Gastroesophageal sphincter (tissue), 4 donors: ENCODE measurements at regions not wholly inside any gene's neighbourhood (a gene's known extent, or its start where the extent isn't known, plus 50 kb on each side); places are given as distances from the start of the nearest gene placed in this dataset.

Source experiments
- ATAC-seq: fragments of 150-250 bp; one replicate; pipeline ENCODE4 v1.9.1; 2016; ENCODE audit warnings: mild to moderate bottlenecking, moderate library complexity
- H3K27ac ChIP-seq, 4 donors: fragments of 200-600 bp; sonication (generic) in 3 of 4; 1 replicate in 3 of 4; 2 replicates in 1 of 4; pipeline ENCODE4 v1.5.1; 2016 to 2019
- H3K27me3 ChIP-seq: fragments of 200-600 bp; sonication (generic); one replicate; pipeline ENCODE4 v1.5.1; 2019
- H3K36me3 ChIP-seq, 2 donors: fragments of 200-600 bp; sonication (generic); one replicate each; pipeline ENCODE4 v1.5.1; 2019; ENCODE audit warnings: control low read depth in 1 of 2
- H3K4me1 ChIP-seq, 3 donors: fragments of 200-600 bp; sonication (generic); 1 replicate in 2 of 3; 2 replicates in 1 of 3; pipeline ENCODE4 v1.5.1; 2016 to 2019; ENCODE audit warnings: control low read depth in 2 of 3
- H3K4me3 ChIP-seq, 2 donors: fragments of 200-600 bp; sonication (generic); one replicate each; pipeline ENCODE4 v1.5.1; 2019; ENCODE audit warnings: mild to moderate bottlenecking in 1 of 2, moderate library complexity in 1 of 2
- H3K9me3 ChIP-seq, 3 donors: fragments of 200-600 bp; sonication (generic); one replicate each; pipeline ENCODE4 v1.5.1; 2017 to 2019; ENCODE audit warnings: control low read depth in 2 of 3
- EP300 ChIP-seq: sonication (generic); formaldehyde crosslinking; IDR thresholded peaks from one replicate; pipeline ENCODE4 v1.6.1; 2017; ENCODE audit warnings: antibody characterized with exemption, mild to moderate bottlenecking
- POLR2A ChIP-seq, 2 donors: fragments of 450-650 bp; IDR thresholded peaks; one replicate each; pipeline ENCODE4 v1.6.1; 2017; ENCODE audit warnings: antibody characterized with exemption in 2 of 2, mild to moderate bottlenecking in 2 of 2, moderate library complexity in 1 of 2
- POLR2AphosphoS5 ChIP-seq: sonication (generic); formaldehyde crosslinking; IDR thresholded peaks from one replicate; pipeline ENCODE4 v1.6.1; 2017; ENCODE audit warnings: antibody characterized with exemption
- WGBS, 2 donors: methylation state at CpG; one replicate each; pipeline ENCODE4 v1.1.5; 2018; ENCODE audit warnings: low coverage in 1 of 2; 5-methylcytosine and 5-hydroxymethylcytosine counted together
- TF ChIP-seq, protein P1 (sequence below), 4 experiments: fragments of 200-600 bp in 2 of 4; fragments of 450-650 bp in 2 of 4; sonication (generic) in 1 of 4; IDR thresholded peaks; one replicate each; pipeline ENCODE4 v1.5.1; 2017 to 2019; ENCODE audit warnings: antibody characterized with exemption in 4 of 4, mild to moderate bottlenecking in 2 of 4, moderate library complexity in 2 of 4

DNA sequence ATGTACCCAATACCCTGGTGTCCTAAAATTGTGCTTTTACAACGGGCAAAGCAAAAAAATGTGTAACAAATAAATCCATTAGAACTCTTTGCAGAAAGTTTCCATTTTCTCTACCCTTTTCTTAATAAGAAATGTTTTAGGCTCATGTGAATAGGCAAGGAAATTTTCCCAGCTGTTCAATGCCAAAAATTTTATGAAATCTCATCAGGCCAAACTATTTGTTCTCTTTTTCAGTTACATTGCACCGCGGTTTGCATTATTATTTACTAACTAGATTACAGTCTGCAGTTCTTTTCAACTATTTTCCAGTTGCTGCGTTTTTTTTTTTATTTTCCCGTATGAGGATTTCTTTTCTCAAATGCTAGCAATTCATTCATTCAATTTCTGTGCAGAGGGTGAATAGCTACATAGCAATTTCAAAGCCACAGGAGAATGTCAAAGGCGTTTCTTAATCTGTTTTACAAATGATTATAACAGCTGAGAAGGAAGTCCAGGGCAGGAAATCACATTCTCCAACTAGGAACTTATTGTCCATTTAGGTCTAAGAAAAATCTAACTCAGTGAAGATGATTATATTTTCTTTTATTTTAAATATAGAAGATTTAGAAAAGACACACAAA, 367.5 kb upstream of the MMADHC start:
- Histone ChIP-seq H3K9me3 (peaks cover 0 to 8% (median 0%) of the 10 kb centered on the region in 3 donors), H3K4me1 (no peaks in the 10 kb centered on the region), H3K36me3 (no peaks in the 10 kb centered on the region), H3K27ac (no peak overlapping the region), H3K27me3 (no peaks in the 10 kb centered on the region), H3K4me3 (no peak overlapping the region)
- no peak for ATAC-seq
- 54 to 65% methylated on average over 6 of the region's 6 CpGs for WGBS, 2 donors
- TF ChIP-seq POLR2AphosphoS5 (no peak), POLR2A (IDR thresholded peaks at IDR 0.05) (no peak), EP300 (no peak)
- TF ChIP-seq, protein P1, sequence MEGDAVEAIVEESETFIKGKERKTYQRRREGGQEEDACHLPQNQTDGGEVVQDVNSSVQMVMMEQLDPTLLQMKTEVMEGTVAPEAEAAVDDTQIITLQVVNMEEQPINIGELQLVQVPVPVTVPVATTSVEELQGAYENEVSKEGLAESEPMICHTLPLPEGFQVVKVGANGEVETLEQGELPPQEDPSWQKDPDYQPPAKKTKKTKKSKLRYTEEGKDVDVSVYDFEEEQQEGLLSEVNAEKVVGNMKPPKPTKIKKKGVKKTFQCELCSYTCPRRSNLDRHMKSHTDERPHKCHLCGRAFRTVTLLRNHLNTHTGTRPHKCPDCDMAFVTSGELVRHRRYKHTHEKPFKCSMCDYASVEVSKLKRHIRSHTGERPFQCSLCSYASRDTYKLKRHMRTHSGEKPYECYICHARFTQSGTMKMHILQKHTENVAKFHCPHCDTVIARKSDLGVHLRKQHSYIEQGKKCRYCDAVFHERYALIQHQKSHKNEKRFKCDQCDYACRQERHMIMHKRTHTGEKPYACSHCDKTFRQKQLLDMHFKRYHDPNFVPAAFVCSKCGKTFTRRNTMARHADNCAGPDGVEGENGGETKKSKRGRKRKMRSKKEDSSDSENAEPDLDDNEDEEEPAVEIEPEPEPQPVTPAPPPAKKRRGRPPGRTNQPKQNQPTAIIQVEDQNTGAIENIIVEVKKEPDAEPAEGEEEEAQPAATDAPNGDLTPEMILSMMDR (IDR thresholded peaks at IDR 0.05): no peak

DNA sequence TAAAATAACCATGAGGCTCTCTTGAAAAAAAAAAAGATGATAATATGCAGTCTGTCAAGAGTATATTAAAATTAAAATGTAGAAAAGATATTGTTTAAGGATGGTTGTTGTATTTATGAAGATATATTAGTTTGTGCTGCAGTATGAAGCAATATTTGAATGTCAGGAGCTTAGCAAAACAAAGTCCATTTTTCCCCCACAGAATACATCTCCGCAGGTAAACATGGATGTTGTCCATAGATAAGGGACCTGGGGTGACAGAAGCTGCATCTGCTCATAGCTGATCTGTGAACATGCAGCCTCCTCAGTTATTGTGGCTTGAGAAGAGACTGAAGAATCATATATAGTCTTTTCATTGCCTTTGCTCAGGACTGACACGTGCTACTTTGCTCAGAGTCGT, 366.1 kb upstream of the MMADHC start:
- WGBS, 2 donors: 73 to 86% methylated on average over 3 of the region's 3 CpGs
- no peaks in the 10 kb centered on the region for H3K4me1 ChIP-seq
- ATAC-seq: no peak
- TF ChIP-seq POLR2AphosphoS5: no peak
- no peak for TF ChIP-seq POLR2A (IDR thresholded peaks at IDR 0.05)
- TF ChIP-seq EP300: no peak
- TF ChIP-seq, protein P1 (IDR thresholded peaks at IDR 0.05): no peak
- H3K27ac ChIP-seq: no peak overlapping the region
- H3K36me3 ChIP-seq: no peaks in the 10 kb centered on the region
- no peaks in the 10 kb centered on the region for H3K27me3 ChIP-seq
- H3K9me3 ChIP-seq: no peaks in the 10 kb centered on the region
- H3K4me3 ChIP-seq: no peak overlapping the region

DNA sequence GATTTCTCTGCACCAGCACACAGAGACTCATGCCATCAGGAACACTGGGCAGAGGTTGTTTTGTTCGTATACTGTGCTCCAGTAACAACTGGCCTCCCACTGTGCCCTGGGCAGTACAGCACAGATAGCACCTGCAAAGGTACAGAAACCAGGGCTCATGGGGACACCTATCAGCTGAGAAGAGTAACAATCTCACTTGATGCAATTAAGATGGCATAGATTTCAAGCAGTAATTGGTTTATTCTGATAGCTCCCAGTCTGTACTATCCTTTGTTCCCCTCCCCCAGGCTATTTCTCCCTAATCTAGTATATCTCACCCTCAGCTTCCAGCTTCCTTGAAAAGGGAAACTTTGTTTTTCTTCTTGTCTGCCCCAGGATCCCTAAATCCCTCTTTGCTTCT, 343.9 kb upstream of the MMADHC start:
- Histone ChIP-seq H3K36me3 (no peaks in the 10 kb centered on the region), H3K27ac (no peak overlapping the region), H3K4me1 (no peaks in the 10 kb centered on the region), H3K4me3 (no peak overlapping the region), H3K9me3 (no peaks in the 10 kb centered on the region), H3K27me3 (no peaks in the 10 kb centered on the region)
- TF ChIP-seq POLR2A (IDR thresholded peaks at IDR 0.05) (no peak), POLR2AphosphoS5 (no peak), EP300 (no peak)
- TF ChIP-seq, protein P1 (IDR thresholded peaks at IDR 0.05): no peak
- 100% methylated on average over 1 of the region's 1 CpG; no CpG with 5 or more reads in 1 of the 2 donors for WGBS, 2 donors
- ATAC-seq: no peak

DNA sequence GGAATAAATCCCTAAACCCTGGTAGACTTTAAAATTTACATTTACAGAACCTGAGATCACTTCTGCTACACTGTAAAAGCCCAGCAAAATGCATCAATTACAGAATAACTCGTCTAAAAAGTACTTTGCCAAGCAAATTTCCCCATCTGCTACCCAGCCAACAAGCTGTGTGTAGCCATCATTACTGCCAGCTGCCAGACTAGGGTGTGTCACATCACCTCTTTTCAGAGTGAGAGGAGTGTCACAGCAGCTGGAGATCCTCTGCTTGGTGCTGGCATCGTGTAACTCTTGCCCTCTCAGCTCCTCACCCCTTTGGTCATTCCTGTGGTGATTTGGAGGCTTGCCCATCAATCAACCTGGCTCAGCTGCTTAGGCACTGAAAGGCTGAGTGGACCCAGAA, 340.4 kb upstream of the MMADHC start:
- H3K36me3 ChIP-seq: no peaks in the 10 kb centered on the region
- H3K4me3 ChIP-seq: no peak overlapping the region
- H3K27ac ChIP-seq: no peak overlapping the region
- no peaks in the 10 kb centered on the region for H3K4me1 ChIP-seq
- H3K27me3 ChIP-seq: no peaks in the 10 kb centered on the region
- 51 to 64% methylated on average over 2 of the region's 2 CpGs for WGBS, 2 donors
- ATAC-seq: no peak
- TF ChIP-seq, protein P1 (IDR thresholded peaks at IDR 0.05): no peak
- TF ChIP-seq POLR2A (IDR thresholded peaks at IDR 0.05) (no peak), POLR2AphosphoS5 (no peak), EP300 (no peak)
- H3K9me3 ChIP-seq: no peaks in the 10 kb centered on the region

DNA sequence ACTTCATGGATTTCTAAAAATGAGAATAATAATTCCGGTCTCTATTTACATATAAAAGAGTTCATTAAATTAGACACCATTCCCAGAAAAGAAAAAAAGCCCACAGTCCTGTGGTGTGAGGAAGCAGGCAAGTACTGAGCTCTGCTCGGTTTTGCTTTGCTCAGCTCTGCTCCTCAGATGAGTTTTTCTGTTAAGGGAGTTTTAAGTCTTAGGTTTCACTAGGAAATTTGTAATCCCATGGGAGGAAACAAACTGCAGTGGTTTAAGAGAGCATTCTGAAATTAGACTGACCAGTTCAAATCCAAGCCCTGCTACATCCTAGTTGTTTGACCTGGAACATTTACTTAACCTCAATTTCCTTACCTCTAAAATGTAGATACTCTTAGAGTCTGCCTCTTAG, 338.6 kb upstream of the MMADHC start:
- WGBS, 2 donors: 72 to 100% methylated on average over 1 to 2 of the region's 2 CpGs
- no peaks in the 10 kb centered on the region for H3K9me3 ChIP-seq

More for the DNA sequence above, 338.6 kb upstream of the MMADHC start:
- no peak overlapping the region for H3K4me3 ChIP-seq
- no peak overlapping the region for H3K27ac ChIP-seq
- no peaks in the 10 kb centered on the region for H3K36me3 ChIP-seq
- no peaks in the 10 kb centered on the region for H3K4me1 ChIP-seq
- no peak for ATAC-seq
- H3K27me3 ChIP-seq: no peaks in the 10 kb centered on the region
- no peak for TF ChIP-seq POLR2A (IDR thresholded peaks at IDR 0.05)
- TF ChIP-seq EP300: no peak
- TF ChIP-seq, protein P1 (IDR thresholded peaks at IDR 0.05): no peak
- no peak for TF ChIP-seq POLR2AphosphoS5
